ENCODE measurements at regions not wholly inside any gene's neighbourhood (a gene's known extent, or its start where the extent isn't known, plus 50 kb on each side); places are given as distances from the start of the nearest gene placed in this dataset.

GRCh38 chr18:44331656-44332570 is 348.8 kb upstream of the SETBP1 start:
- Histone ChIP-seq H3K27me3 (ENCODE audit: insufficient read depth, low read length) (no peaks in the 10 kb centered on the region), H2BK12ac (ENCODE audit: low read length) (no peak overlapping the region), H2AFZ (ENCODE audit: insufficient read depth, low read length, poor library complexity) (no peak overlapping the region), H4K8ac (ENCODE audit: low read depth, low read length) (no peak overlapping the region), H3K36me3 (ENCODE audit: control insufficient read depth in 1 of 2, insufficient read depth in 2 of 2, low read length in 2 of 2) (no peaks in the 10 kb centered on the region), H2BK5ac (ENCODE audit: low read depth, low read length, poor library complexity) (no peak overlapping the region), H4K12ac (ENCODE audit: low read depth, low read length) (no peak overlapping the region), H3K9me3 (ENCODE audit: insufficient read depth, low read depth, low read length) (no peaks in the 10 kb centered on the region), H3K4me2 (ENCODE audit: low read length) (no peak overlapping the region), H3K18ac (ENCODE audit: low read length) (no peak overlapping the region), H2AK5ac (ENCODE audit: low read length) (no peak overlapping the region), H3K4ac (ENCODE audit: low read depth, low read length) (no peak overlapping the region), H3K79me2 (ENCODE audit: control insufficient read depth, insufficient read depth, low read length, poor library complexity) (no peaks in the 10 kb centered on the region), H2BK120ac (ENCODE audit: insufficient read depth, low read length, poor library complexity) (no peak overlapping the region), H3K27ac (ENCODE audit: low read depth, low read length) (no peak overlapping the region), H3K4me1 (ENCODE audit: control insufficient read depth in 1 of 2, insufficient read depth in 2 of 2, low read length in 2 of 2) (no peaks in the 10 kb centered on the region), H3K9ac (ENCODE audit: low read length) (no peak overlapping the region), H3K4me3 (ENCODE audit: low read depth, low read length) (no peak overlapping the region), H3K79me1 (ENCODE audit: low read length) (no peaks in the 10 kb centered on the region), H4K91ac (ENCODE audit: low read depth, low read length) (no peak overlapping the region), H3K14ac (ENCODE audit: low read length) (no peak overlapping the region), H3K23ac (ENCODE audit: low read length) (no peak overlapping the region)
- DNase-seq = no peak
- no CpG with 5 or more reads among the region's 6 CpGs for WGBS (ENCODE audit: extremely low coverage, insufficient coverage, insufficient read length)

DNA sequence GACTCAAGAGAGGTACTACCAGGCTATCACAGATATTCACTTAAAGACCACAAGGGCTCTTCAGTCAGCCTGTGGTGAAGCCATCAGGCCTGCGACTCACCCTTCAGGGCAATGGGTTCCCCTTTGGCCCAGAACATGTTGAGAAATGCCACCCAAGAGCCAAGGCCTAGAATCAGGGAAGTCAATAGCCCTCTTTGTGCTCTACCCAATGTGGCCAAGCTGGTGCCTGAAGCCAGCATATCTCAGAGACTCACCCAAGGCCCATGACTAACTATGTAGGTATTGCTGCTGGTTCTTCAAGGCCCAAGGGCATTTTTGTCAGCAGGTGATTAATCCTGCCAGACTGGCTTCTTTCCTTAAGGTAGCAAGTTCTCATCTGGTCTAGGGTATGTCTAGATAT is 338.9 kb upstream of the SETBP1 start:
- H3K4me2 ChIP-seq (ENCODE audit: low read length) = no peak overlapping the region
- no peak overlapping the region for H4K8ac ChIP-seq (ENCODE audit: low read depth, low read length)
- no peak overlapping the region for H3K14ac ChIP-seq (ENCODE audit: low read length)
- no peak overlapping the region for H3K23ac ChIP-seq (ENCODE audit: low read length)
- no peak overlapping the region for H3K4ac ChIP-seq (ENCODE audit: low read depth, low read length)
- H3K27me3 ChIP-seq (ENCODE audit: insufficient read depth, low read length) = no peaks in the 10 kb centered on the region
- H2BK120ac ChIP-seq (ENCODE audit: insufficient read depth, low read length, poor library complexity) = no peak overlapping the region
- no peak overlapping the region for H2AFZ ChIP-seq (ENCODE audit: insufficient read depth, low read length, poor library complexity)
- WGBS (ENCODE audit: extremely low coverage, insufficient coverage, insufficient read length) = no CpG with 5 or more reads among the region's 1 CpG
- peaks cover 2% of the 10 kb centered on the region for H3K9me3 ChIP-seq (ENCODE audit: insufficient read depth, low read depth, low read length)
- H3K79me2 ChIP-seq (ENCODE audit: control insufficient read depth, insufficient read depth, low read length, poor library complexity) = no peaks in the 10 kb centered on the region
- H3K18ac ChIP-seq (ENCODE audit: low read length) = no peak overlapping the region
- no peak overlapping the region for H2AK5ac ChIP-seq (ENCODE audit: low read length)
- H3K4me1 ChIP-seq (ENCODE audit: control insufficient read depth in 1 of 2, insufficient read depth in 2 of 2, low read length in 2 of 2) = peaks cover 4 to 7% of the 10 kb centered on the region in 2 experiments
- peak overlapping the region; percentile 7 for H2BK12ac ChIP-seq (ENCODE audit: low read length)
- H2BK5ac ChIP-seq (ENCODE audit: low read depth, low read length, poor library complexity) = peak overlapping the region; percentile 22
- H3K79me1 ChIP-seq (ENCODE audit: low read length) = peaks cover 9% of the 10 kb centered on the region
- H3K27ac ChIP-seq (ENCODE audit: low read depth, low read length) = no peak overlapping the region
- H3K4me3 ChIP-seq (ENCODE audit: low read depth, low read length) = no peak overlapping the region
- no peaks in the 10 kb centered on the region for H3K36me3 ChIP-seq (ENCODE audit: control insufficient read depth in 1 of 2, insufficient read depth in 2 of 2, low read length in 2 of 2)
- no peak overlapping the region for H4K12ac ChIP-seq (ENCODE audit: low read depth, low read length)
- H4K91ac ChIP-seq (ENCODE audit: low read depth, low read length) = no peak overlapping the region
- no peak overlapping the region for H3K9ac ChIP-seq (ENCODE audit: low read length)
- DNase-seq = peak; percentile 97 to 99

DNA sequence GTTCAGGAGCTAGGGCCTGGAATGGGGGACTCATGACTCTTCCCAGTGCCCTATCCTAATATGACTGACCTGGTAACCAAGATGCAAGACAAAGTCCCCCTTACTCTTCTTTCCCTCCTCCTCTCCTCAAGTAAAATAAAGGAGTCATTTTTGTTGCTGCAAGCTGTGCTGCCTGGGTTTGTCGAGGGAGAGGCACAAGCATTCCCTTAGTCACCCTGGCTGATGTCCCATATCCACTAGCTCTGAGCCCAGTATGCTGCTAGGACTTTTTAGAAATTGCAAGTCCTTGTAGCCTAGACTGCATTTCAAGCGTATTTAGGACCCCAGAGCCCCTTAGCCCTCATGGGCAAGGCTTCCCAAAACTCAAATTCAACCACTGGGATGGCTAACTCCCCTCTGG is 338.5 kb upstream of the SETBP1 start:
- Histone ChIP-seq H3K4ac (ENCODE audit: low read depth, low read length) (no peak overlapping the region), H3K27me3 (ENCODE audit: insufficient read depth, low read length) (no peaks in the 10 kb centered on the region), H3K9me3 (ENCODE audit: insufficient read depth, low read depth, low read length) (peaks cover 2% of the 10 kb centered on the region), H3K14ac (ENCODE audit: low read length) (peak overlapping the region; percentile 15), H3K23ac (ENCODE audit: low read length) (no peak overlapping the region), H2BK5ac (ENCODE audit: low read depth, low read length, poor library complexity) (no peak overlapping the region), H3K4me1 (ENCODE audit: control insufficient read depth in 1 of 2, insufficient read depth in 2 of 2, low read length in 2 of 2) (peaks cover 4 to 7% of the 10 kb centered on the region in 2 experiments), H3K9ac (ENCODE audit: low read length) (no peak overlapping the region), H2AFZ (ENCODE audit: insufficient read depth, low read length, poor library complexity) (no peak overlapping the region), H3K4me2 (ENCODE audit: low read length) (no peak overlapping the region), H4K91ac (ENCODE audit: low read depth, low read length) (peak overlapping the region; percentile 5), H2AK5ac (ENCODE audit: low read length) (no peak overlapping the region), H4K8ac (ENCODE audit: low read depth, low read length) (no peak overlapping the region), H3K79me1 (ENCODE audit: low read length) (peaks cover 9% of the 10 kb centered on the region), H3K27ac (ENCODE audit: low read depth, low read length) (no peak overlapping the region), H3K79me2 (ENCODE audit: control insufficient read depth, insufficient read depth, low read length, poor library complexity) (no peaks in the 10 kb centered on the region), H3K4me3 (ENCODE audit: low read depth, low read length) (no peak overlapping the region), H3K18ac (ENCODE audit: low read length) (no peak overlapping the region), H3K36me3 (ENCODE audit: control insufficient read depth in 1 of 2, insufficient read depth in 2 of 2, low read length in 2 of 2) (no peaks in the 10 kb centered on the region), H4K12ac (ENCODE audit: low read depth, low read length) (no peak overlapping the region), H2BK12ac (ENCODE audit: low read length) (peak overlapping the region; percentile 15), H2BK120ac (ENCODE audit: insufficient read depth, low read length, poor library complexity) (no peak overlapping the region)
- DNase-seq = no peak
- WGBS (ENCODE audit: extremely low coverage, insufficient coverage, insufficient read length) = no CpG with 5 or more reads among the region's 2 CpGs

DNA sequence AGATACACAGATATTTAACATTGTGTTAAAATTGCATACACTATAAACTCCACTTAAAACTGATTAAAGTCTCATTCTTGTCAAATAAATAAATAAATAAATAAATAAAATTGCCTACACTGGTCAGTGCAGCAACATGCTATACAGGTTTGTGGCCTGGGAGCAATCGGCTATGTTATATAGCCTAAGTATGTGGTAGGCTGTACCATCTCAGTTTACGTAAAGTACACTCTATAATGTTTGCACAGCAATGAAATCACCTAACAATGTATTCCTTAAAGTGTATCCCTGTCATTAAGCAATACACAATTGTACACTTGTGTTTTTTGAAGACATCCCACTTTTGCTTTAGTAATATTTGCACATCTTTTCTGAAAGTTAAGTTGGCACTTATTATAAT is 337.7 kb upstream of the SETBP1 start:
- H2AK5ac ChIP-seq (ENCODE audit: low read length) = no peak overlapping the region
- no peak overlapping the region for H3K23ac ChIP-seq (ENCODE audit: low read length)
- no peak overlapping the region for H4K8ac ChIP-seq (ENCODE audit: low read depth, low read length)
- no peak overlapping the region for H3K4me2 ChIP-seq (ENCODE audit: low read length)
- H3K79me1 ChIP-seq (ENCODE audit: low read length) = peaks cover 9% of the 10 kb centered on the region
- no peaks in the 10 kb centered on the region for H3K79me2 ChIP-seq (ENCODE audit: control insufficient read depth, insufficient read depth, low read length, poor library complexity)
- no peak overlapping the region for H3K4ac ChIP-seq (ENCODE audit: low read depth, low read length)
- H3K9me3 ChIP-seq (ENCODE audit: insufficient read depth, low read depth, low read length) = peaks cover 2% of the 10 kb centered on the region
- no peak for DNase-seq
- H3K27me3 ChIP-seq (ENCODE audit: insufficient read depth, low read length) = no peaks in the 10 kb centered on the region
- H3K14ac ChIP-seq (ENCODE audit: low read length) = no peak overlapping the region
- no peak overlapping the region for H4K91ac ChIP-seq (ENCODE audit: low read depth, low read length)
- H3K18ac ChIP-seq (ENCODE audit: low read length) = no peak overlapping the region
- H2BK5ac ChIP-seq (ENCODE audit: low read depth, low read length, poor library complexity) = no peak overlapping the region
- no CpG with 5 or more reads among the region's 2 CpGs for WGBS (ENCODE audit: extremely low coverage, insufficient coverage, insufficient read length)
- peaks cover 4 to 7% of the 10 kb centered on the region in 2 experiments for H3K4me1 ChIP-seq (ENCODE audit: control insufficient read depth in 1 of 2, insufficient read depth in 2 of 2, low read length in 2 of 2)
- no peak overlapping the region for H4K12ac ChIP-seq (ENCODE audit: low read depth, low read length)
- no peaks in the 10 kb centered on the region for H3K36me3 ChIP-seq (ENCODE audit: control insufficient read depth in 1 of 2, insufficient read depth in 2 of 2, low read length in 2 of 2)
- H3K27ac ChIP-seq (ENCODE audit: low read depth, low read length) = no peak overlapping the region
- H2AFZ ChIP-seq (ENCODE audit: insufficient read depth, low read length, poor library complexity) = no peak overlapping the region
- H2BK12ac ChIP-seq (ENCODE audit: low read length) = no peak overlapping the region
- H2BK120ac ChIP-seq (ENCODE audit: insufficient read depth, low read length, poor library complexity) = no peak overlapping the region
- no peak overlapping the region for H3K4me3 ChIP-seq (ENCODE audit: low read depth, low read length)
- no peak overlapping the region for H3K9ac ChIP-seq (ENCODE audit: low read length)

All from trophoblast cell (in vitro differentiated cells and primary cell).